ENCODE measurements at regions not wholly inside any gene's neighbourhood (a gene's known extent, or its start where the extent isn't known, plus 50 kb on each side); places are given as distances from the start of the nearest gene placed in this dataset.

GRCh38 chr10:120791316-120791715 lies 59.8 kb upstream of the WDR11 start:
- no peak for TF ChIP-seq EZH2 (IDR thresholded peaks at IDR 0.05)
- TF ChIP-seq POLR2AphosphoS5 (IDR thresholded peaks at IDR 0.05; ENCODE audit: borderline replicate concordance, low read depth, low read length) = no peak
- TF ChIP-seq FOXP2 (optimal IDR thresholded peaks at IDR 0.05; ENCODE audit: control extremely low read depth, extremely low read length, insufficient read depth) = no peak
